NCI-H1048 (cell line): ENCODE measurements at regions not wholly inside any gene's neighbourhood (a gene's known extent, or its start where the extent isn't known, plus 50 kb on each side); places are given as distances from the start of the nearest gene placed in this dataset.
"Not testable (repeated sequence)": the region's sequence is repeated elsewhere in the genome, so short reads cannot be mapped to it uniquely, and the experiment has no call there.

Experiments used
- DNase-seq: peaks from one replicate; lab custom pipeline; 2025; lab: John Stamatoyannopoulos, UW

DNA sequence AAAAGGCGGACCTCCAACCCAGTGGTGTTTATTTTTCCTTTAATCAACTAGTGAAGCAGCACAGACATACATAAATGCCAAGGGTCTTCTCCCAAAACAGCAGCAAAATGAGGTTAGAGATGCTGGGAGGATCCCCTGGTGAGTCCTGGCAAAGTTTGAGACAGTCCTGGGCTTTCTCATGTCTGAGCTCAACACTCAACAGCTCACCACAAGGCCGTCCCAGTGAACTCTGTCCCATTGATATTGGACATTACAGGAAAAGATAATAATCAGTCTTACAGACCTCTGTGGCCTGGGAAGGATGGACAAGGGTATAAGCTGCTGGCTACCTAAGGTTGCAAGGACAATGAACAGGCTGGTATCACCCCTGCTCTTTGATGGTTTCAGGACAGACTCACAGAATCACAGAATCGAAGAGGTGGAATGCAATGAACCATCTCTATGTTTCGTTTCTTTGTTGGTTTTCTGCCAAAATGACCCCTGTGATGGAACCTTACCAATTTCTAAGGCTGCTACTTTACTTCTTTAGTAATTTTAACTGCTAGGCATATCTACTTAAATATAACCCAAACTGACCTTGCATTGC lies 551.8 kb downstream of the RAB28 start:
- no peak for DNase-seq

DNA sequence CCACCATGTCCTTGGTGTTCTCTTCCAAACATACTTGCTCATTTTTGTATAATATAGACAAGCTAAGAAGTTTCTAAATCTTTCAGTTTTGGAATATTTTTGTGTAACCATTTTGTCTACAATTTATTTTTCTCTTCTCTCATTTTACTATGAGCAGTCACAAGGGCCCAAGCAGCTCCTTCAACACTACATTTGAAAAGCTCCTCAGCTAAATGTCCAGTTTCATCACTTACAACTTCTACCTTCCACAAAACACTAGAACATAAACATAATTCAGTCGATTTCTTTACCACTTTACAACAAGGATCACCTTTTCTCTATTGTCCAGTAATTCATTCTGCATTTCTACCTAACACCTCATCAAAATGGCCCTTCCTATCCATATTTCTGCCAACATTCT lies 554.4 kb downstream of the RAB28 start:
- no peak for DNase-seq

DNA sequence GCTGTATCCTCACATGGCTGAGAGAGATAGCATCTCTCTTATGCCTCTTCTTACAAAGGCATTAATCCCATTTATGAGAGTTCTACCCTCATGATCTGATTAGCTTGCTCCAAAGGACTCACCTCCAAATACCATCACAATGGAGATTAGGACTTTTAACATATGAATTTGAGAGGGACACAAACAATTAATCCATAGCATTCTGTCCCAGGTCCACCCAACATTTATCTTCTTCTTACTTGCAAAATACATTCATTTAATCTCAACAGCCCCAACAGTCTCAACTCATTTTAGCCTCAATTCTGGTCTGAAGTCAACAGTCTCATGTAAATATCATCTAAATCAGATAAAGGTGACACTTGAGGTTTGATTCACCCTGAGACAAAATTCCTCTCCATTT lies 555.4 kb downstream of the RAB28 start:
- no peak for DNase-seq

DNA sequence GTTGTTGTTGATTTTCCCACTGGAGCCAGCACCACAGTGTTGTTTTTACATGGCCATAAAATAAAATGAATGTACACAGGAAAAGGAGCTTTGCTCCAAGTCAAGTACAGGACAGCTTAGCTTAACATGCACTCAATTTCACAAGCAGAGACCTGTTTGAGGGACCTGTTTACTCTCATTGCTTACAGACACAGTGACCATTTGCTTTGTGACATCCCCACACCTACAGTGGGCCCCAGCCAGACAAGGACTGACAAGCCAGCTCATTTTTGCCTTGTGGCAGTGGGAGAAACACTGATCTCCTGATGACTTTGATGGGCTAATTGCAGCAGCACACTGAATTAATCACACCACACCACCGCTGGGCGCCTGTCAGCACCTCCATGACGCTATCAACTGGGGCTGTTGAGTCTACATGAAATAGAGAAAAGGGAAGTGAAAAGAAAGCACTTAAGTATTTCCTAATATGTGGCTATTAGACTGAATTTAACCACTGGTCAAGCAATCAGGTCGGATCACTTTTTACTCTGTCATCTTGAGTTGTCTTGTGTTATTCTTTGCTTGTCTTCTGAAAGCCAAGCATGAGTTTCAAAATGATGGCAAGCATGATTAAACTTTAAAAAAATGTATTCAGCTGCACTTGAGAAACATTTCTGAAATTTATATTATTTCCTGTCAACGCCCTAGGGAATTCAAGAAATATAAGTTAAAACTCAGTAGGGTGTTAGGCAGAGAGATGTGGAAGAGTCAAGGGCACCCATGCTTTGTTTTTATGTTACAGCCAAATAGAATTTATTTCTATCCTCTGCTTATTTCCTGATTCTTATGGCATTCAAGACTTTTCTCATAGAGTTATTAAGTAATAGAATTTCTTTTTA lies 557.7 kb downstream of the RAB28 start:
- no peak for DNase-seq

DNA sequence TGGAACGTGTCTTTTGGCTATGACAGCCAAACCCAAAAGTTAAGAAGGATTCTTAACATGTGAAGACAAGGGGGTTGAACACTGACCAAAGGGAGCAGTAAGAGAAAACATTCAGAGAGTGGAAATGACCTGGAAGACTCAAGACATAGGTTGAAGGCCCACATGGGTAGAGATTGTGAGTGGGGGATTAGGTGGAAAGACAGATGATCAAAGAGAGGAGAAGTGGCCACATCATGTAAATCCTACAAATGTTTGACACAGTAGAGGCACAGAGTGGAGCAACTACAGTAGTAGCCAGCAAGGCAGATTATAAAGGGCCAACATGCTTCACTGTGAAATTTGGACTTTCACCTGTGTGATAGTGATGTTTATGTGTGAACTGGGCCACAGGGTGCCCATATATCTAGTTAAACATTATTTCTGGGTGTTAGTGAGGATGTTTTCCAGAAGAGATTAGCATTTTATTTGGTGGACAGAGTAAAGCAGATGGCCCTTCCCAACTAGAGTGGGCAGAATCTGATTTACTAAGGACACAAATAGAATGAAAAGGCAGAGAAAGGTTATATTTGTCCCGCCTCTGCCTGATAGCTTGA lies 559.3 kb downstream of the RAB28 start:
- DNase-seq = no peak

DNA sequence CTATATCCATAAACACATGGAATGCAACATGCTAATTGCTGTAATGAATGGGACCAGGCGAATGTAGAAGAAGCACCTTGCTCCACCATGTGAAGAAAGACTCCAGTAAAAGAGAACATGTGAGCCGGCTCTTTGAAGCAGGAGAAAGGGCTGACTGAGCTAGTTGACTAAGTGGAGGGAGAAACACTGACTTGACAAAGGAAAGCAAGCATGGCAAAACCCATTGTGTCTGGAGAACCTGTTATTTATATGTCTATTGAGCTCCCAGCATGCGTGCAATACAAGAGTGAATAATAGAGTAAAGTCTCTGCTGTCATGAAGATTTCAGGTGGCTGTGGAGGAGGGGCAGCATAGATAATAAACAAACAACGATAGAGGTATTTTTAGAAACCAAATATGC lies 559.9 kb downstream of the RAB28 start:
- no peak for DNase-seq

DNA sequence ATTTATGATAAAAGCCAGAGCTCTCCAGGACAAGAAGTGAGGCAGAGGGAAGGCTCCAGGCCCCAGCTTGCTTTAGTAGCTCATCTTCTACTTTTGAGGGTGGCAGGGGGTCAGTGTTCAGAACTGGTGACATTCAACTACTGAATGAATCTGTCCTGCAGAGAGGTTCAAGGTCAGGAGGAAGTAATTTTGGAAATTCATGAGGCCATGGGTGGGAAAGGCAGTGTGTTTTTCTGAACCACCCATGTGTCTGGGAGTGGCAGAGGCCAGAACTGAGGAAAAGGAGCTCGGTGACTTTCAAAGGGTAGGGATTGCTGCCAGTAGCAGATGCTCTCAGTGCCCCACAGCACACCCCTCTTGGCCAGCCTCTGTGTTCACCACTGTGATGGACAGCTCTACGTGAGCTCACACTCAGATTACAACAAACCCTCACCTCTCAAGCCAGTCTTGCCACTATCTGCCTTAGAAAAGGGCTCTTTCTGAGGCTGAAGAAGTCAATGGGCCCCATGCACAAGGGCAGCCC lies 571.2 kb downstream of the RAB28 start:
- DNase-seq = no peak

DNA sequence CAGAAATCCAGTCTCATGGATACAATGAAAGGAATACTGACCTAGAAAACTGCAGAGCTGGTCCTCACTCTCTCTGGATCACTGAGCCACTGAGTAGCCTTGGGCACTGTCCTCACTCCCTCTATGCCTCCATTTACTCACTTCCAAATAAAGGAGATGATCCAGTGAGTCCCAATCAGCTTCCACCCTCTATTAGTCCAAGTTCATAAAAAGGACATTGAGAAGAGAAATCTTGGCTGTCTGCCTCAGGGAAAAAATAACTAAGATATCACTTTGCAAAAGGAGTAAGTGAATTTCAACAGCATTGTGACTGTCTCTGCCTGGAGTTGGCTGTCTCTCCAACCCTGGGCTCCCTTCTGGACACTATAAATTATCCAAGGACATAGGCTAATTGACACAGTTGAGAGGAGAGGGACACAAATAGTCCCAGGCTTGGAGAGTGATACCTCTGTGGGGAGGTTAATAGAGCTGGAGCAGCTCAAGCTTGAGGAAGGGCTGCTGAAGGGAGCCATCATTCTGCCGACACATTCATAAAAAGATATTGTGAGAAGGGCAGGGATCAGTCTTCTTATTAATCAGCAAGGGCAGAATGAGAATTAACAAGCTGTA lies 572.3 kb downstream of the RAB28 start:
- DNase-seq = no peak

DNA sequence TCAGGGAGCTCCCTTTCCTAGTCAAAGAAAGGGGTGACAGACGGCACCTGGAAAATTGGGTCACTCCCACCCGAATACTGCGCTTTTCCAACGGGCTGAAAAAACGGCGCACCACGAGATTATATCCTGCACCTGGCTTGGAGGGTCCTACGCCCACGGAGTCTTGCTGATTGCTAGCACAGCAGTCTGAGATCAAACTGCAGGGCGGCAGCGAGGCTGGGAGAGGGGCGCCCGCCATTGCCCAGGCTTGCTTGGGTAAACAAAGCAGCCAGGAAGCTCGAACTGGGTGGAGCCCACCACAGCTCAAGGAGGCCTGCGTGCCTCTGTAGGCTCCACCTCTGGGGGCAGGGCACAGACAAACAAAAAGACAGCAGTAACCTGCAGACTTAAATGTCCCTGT lies 580.5 kb downstream of the RAB28 start:
- not testable (repeated sequence) for DNase-seq

DNA sequence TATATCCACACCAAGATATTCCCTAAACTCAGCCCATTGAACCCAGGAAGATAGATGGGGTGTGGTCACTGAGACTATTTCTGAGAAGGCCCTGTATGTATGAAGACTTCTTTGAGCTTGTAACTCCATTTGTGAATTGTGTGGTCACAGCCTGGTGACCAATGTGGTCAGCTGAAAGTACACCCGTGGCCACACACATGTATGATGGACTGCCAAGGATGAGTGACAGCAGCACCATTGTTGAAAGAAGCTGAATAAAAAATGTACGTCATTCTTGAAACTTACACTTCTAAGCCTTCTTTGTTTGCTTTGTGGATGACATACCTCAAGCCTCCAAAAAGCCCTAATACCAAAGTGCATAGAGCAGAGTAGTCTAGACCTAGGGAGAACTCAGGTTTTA lies 581.4 kb downstream of the RAB28 start:
- no peak for DNase-seq

DNA sequence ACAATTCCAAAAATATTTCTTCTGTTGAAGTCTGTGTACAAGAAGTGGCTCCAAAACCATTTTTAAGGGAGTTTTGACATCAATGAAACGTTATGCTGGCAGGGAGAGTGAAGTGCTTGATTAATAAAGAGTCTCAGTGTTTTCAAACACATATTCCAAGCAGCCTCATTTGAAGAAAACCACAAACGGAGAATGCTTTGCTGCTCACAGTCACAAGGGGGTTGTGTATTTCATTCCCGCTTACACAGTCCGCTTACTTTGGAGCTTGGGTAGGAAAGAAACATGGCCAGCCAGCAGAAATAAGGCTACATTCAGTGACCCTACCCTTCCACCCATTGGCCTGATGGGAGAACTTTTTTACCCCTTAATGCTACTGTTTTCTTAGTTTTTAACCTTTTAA lies 586.2 kb downstream of the RAB28 start:
- DNase-seq = no peak

DNA sequence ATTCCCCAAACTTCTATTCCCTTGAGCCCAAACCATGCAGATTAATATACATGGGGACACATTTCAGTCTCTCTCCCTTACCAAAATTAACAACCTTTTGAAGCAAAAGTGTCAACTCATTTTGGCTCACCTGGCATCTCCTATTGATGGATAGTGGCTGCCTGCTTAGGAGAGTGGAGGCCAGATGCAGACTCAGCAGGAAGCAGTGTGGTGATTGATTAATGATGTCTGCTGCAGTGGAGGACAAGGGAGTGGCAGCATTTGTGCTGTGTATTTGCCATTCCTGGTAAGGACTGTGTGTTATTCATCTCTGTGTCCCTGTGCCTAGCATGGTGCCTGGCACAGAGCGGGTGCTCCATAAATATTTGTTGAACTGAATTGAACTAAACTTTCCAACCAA lies 590.1 kb downstream of the RAB28 start:
- no peak for DNase-seq

DNA sequence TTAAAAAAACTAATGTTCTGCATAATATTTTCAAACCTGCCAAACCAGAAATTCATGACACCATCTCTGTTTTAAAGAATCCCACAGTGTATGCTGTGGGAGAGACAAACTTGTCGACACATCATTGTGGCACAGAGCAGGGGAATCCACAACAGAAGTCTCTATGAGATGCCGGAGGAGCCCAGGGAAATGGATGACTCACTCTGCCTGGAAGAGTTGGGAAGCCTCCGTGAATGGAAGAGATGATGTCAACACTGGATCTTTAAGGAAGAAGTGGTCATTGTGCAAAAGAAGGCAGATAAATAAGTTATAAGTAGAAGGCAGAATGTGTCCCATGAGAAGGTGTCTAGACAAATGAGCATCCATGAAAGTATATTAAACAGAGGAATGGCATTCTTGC lies 595.1 kb downstream of the RAB28 start:
- no peak for DNase-seq

DNA sequence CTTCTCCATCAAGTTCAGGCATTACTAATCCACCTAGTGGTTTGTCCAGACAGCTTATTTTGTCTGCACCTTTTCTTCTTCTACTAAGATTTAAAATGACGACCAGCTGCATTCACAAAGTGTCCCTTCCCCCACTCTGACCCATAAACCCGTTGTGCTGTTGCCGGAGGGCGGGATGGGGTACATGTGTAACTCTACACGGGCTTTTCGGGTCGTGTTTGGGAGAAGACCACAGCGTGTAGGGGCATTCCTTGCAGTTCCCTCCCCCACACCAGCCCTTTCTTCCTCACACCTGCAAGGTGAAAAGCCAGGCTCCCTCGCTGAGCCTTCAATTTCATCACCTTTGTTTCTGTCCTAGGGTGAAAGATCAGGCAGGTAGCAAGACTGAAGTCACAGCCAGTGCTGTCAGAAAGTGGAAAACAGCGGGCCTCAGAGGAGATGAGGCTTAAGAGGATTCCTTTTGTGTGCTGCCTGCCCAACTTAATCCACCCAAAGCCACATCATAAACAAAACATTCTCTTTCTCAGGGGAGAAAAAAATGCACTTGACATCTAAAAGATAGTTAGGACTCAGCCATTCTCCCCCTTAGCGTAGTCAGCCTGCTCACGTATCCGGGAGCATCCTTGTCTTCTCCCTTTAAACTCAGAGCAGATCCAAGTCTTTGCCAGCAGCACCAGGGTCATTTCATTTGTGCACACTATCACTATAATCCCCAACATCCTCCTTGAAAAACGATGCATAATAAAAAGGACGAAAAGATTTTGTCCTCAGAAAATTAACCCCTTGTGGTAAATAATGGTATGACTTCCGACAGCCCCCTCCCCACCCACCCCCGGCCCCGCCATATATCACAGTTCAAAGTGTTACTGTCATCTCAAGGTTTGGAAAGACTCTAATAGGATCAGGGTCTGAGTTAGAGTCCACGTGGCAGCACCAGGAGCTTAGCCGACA lies 599.0 kb downstream of the RAB28 start:
- DNase-seq = no peak

DNA sequence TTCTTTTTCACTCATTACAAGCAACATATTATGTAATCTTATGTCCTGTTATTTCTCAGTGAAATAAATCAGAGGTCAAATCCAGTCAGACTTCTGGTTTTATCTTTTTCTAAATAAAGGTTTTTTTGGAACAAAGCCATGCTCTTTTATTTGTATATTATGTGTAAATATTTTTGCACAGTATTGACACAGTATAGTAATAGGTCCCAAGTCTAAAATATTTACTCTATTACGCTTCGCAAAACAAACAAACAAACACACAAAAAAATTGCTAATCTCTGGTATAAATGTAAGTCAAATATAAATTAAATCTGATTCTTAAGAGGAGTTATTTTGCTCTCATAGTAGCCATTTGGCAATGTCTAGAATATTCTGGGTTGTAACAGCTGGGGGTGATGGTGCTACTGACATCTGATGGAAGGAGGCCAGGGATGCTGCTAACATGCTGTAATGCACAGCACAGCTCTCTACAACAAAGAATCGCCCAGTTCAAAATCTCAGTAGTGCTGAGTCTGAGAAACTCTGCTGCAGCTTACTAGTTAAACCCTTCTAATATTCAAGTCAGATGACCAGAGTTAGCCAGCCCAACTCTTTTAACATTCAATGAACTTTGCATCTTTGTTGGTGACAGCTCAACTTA lies 602.1 kb downstream of the RAB28 start:
- DNase-seq = no peak

DNA sequence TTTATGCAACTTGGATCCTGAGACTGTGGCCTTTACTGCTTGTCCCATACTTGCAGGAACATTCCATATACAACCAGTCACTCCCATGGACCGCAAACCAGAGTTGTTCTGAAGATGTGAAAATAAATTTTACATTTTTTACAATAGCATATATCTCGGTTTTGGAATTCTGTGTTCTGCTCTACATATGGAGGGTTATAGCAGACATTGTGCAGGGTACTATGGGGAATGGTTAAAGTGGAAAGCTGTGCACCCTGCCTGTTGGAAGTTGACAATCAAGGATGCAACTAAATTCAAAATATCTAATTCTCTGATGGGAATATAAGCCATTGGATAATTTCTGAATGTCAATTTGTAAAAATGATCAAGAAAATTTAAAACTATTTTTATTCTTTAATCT lies 603.3 kb downstream of the RAB28 start:
- DNase-seq = no peak

DNA sequence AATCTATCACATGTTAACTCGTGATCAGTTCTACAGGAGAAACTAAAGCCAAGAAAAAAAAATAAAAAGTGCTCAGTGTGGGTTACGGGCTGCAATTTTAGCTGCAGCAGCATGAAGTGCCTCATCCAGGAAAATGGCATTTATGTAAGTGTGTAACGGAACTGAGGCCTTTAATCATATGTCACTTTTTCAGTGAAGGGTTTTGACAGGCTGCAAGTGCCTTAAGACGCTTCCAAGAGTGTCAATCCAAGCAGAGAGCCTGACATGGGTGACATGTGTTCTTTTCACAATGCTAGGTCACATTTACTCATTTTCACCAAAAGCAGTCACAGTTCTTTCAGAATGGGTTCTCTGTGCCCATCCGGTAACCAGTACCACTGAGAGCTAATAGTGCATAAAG lies 604.6 kb downstream of the RAB28 start:
- DNase-seq = no peak

DNA sequence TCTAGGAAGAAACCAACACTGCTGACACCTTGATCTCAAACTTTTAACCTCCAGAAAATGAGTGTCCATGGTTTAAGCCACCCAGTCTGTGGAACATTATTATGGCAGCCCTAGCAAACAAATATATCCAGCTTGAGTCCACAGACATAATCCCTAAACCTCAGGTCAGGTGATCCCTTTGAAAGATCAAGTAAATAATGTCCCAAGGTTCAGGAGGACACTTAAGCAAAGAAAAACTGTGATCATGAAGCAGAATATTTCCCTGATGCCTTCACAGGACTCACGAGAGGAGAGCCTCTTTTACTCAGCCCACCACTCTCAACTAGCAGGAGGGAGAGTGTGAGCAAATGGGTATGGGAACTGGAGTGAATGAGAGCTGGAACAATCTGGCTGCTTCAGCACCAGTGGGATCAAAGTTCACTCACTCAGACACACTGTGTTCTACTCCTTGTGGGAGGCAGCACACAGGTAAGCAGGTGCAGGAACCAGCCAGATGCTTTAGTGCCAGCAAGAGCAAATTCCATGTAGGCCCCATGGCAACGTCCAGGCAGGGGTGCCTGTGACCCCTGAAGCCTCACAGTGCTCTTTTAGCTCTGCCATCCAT lies 608.4 kb downstream of the RAB28 start:
- DNase-seq = no peak

DNA sequence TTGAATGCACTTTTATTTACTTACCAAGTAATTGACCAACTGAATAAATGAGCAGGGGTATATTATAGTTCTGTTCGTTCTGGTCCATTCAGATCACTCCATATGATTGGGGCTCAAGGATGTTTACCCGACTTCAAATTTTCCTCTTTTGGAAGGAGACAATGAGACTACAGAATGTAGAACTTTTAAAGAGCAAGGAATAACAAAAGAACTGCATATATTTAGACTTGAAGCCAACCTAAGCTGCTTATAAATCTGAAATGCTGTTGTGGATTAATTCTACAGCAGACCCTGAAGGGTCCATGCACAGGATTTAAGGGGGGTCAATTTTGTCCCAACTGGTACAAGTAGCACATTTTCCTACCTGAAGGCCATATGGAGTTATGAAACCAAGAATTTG lies 610.8 kb downstream of the RAB28 start:
- DNase-seq = no peak

DNA sequence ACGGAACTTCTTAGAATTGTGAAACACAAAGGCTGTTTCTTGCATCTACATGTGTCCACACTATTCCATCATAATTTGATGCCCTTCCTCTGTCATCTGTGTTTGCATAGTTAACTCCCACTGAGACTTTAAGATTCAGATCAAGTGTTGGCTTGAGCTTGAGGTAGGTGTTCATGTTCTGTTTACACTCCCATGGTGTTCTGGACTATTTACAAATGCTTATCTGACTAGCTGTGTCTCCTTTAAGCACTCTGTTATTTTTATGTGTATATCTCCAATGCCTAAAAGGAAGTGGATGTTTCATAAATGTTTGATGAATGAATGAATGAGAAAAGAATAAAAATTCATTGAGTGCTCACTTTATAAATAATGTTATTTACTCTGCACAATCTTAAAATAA lies 622.7 kb downstream of the RAB28 start:
- DNase-seq = no peak
